HG02571 (cell line): ENCODE measurements at regions not wholly inside any gene's neighbourhood (a gene's known extent, or its start where the extent isn't known, plus 50 kb on each side); places are given as distances from the start of the nearest gene placed in this dataset.

ENCODE experiments used
- ATAC-seq: cut with Tn5 transposase; IDR thresholded peaks from one replicate; pipeline ENCODE4 v1.9.1; 2021; ENCODE audit warnings: mild to moderate bottlenecking, moderate library complexity; ENCODE audit not compliant: unreplicated experiment

GRCh38 chr3:161989012-161989411 lies 492.4 kb downstream of the OTOL1 start:
- ATAC-seq: no peak

GRCh38 chr3:161990036-161990435 lies 493.4 kb downstream of the OTOL1 start:
- ATAC-seq: no peak

DNA sequence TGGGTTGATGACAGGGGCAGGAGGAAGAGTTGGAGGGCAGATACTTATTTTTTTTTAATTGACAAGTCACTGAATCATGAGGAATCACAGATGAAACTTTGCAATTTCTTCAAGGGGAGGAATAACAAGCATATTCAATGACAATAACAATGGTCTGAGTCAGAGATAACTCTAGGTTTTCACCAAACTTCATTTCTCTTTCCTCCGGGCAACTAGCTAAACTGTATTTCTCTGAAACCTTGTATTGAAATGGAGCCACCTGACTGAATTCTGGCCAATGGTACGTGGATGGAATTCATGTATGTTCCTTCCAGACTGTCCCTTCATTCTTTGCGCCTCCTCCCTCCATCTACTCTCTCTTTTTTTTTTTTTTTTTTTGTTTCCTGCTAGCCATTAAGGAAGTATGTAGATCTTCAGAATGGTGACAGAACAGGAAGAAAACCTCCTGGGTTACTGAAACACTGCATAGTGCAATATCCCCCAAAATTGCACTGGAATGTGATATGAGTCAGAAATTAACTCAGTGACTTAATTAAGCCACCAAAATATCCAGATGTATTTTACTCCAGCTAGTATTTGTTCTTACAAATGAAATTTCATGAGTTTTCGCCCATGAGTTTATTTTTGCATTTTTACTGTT lies 495.4 kb downstream of the OTOL1 start:
- no peak for ATAC-seq

DNA sequence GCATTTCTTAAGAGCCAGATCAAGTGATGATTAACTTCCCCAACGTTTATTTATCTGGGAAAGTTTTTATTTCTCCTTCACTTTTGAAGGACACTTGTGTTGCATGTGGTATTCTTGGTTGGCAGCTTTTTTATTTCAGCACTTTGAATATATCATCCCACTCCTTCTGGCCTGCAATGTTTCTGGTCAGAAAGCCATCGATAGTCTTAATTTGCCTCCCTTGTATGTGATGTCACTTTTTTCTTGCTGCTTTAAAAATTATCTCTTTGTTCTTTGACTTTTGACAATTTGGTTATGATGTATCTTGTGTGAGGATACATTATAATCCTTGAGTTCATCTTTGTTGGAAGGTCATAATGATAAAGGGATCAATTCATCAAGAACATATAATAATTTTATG lies 503.2 kb downstream of the OTOL1 start:
- ATAC-seq: no peak

- no peak for ATAC-seq
Observed at GRCh38 chr3:162007722-162008121, 511.1 kb downstream of the OTOL1 start.

GRCh38 chr3:162012633-162013032 lies 516.0 kb downstream of the OTOL1 start:
- no peak for ATAC-seq

DNA sequence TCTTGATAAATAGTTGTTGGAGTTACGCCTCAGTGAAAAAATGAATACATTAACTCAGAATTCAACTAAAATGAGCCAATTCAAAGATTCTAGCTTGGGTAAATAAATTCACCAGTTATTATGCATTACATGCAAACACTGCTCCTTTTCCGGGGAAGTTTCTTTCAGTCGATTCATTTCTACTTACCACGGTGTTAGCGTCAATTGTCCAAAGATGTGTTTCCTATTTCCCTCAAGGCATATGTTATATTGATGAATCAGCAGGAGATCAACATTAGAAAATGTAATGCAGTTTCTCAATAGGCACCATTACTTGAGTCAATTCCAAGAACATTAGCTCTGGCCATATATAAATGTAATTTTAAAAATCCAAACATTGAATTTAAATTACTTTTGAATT lies 517.7 kb downstream of the OTOL1 start:
- no peak for ATAC-seq

GRCh38 chr3:162015856-162016255 lies 519.2 kb downstream of the OTOL1 start:
- no peak for ATAC-seq

GRCh38 chr3:162019817-162020216 lies 523.2 kb downstream of the OTOL1 start:
- no peak for ATAC-seq

- ATAC-seq: no peak
Observed at GRCh38 chr3:162021206-162021605, 524.6 kb downstream of the OTOL1 start.

GRCh38 chr3:162022911-162023310 lies 526.3 kb downstream of the OTOL1 start:
- no peak for ATAC-seq

DNA sequence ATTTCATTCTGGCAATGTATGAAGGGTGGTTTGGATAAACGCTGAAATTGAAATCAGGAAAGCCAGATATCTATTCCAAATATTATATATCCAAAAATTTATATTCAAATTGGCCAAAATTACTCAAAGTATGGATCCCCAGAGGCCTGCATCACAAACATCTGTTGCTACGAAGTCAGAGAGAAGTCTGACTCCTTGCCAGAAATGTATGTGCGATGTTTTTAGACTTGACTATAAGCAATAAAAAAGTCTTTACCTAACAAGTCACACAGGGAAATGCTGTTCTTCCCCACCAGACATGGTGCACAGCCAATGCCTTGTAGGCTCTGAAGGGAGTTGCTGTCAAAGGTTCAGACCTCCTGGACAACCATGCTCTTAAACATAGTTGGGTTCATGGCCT lies 533.1 kb downstream of the OTOL1 start:
- ATAC-seq: no peak

DNA sequence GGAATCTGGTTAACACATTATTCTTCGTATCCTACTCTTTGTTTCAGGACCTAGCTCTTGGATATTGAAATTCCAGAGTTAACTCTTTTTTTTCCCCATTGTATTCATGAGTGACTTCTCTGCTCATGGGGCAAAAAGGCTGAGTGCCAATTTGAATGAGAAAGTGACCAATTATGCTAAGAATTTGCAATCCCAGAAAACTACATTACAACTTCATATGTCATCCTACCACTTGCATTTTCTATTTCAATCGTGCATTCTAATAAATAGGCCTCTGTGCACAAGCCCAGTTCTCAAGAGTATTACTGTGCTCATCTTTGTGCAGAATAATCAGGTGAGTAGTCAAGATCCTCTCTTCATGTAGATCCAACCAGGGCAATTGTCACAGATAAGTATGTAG lies 537.8 kb downstream of the OTOL1 start:
- ATAC-seq: no peak

- ATAC-seq: no peak
Observed at GRCh38 chr3:162041622-162042021, 545.0 kb downstream of the OTOL1 start.

- ATAC-seq: no peak
Observed at GRCh38 chr3:162052636-162053035, 556.0 kb downstream of the OTOL1 start.

DNA sequence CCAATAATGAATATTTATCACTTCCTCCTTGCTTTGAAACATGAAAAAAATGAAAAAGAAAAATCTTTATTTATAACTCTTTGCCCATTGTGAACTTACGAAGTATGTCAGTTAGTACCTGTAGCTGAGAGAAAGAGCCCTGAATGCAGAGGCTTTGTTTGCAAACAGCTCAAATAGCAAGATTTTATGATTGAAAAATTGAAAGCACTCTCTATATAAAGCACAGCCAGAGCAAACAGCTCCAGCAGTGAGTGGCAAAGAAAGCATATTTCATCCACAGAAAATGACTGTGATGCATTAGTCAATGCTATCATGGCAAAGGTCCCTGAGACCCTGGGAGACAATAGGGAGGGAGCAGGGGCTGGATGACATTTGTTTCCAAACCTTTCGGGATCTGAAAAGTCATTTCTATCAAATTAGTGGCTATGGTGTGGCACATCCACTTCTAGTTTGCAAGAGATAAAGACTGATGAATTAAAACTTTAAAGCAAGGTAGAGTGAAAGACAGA lies 576.1 kb downstream of the OTOL1 start:
- ATAC-seq: no peak

DNA sequence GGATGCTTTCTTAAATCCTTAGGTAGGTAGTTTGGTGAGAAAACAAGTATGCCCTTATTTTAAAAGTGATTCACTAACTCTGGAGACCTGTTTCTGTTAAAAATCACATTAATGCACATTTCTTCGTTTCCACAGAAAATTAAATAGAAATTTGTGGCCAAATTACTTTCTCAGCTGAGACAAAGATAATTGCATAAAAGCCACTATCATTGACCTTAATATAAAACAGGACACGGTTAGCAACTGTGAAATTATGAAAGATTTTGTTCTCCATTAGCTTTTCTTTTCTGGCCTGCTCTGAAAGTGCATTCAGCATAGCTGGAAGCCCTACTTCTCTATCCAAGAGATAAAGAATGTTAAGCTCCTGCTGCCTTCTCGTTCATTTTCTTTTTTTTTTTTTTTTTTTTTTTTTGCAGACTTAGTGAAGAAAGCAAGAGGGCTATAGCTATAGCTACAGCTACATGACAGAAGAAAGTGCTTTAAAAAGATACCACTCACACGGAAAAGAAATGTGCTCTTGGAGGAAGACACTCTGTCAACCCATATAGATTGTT lies 576.9 kb downstream of the OTOL1 start:
- ATAC-seq: no peak

- ATAC-seq: no peak
Observed at GRCh38 chr3:162077108-162077507, 580.5 kb downstream of the OTOL1 start.

GRCh38 chr3:162082516-162082915 lies 585.9 kb downstream of the OTOL1 start:
- ATAC-seq: no peak

DNA sequence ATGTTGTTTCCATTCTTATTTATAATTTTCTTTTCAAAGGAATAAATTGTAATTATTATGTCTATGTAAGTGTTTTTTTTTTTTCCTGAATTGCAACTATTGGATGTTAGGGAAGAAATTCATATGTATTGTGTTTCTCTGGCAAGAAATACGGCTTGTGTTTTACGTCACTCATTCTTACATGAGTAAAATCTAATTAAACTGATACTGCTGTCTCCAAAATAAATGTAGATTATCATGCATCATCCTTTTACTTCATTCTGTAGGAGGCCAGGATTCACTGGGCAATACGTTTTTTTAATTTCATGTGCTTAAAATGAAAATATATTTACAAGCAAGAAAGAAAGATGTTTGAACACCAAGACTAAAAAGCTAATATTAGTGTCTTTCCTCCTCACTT lies 590.8 kb downstream of the OTOL1 start:
- no peak for ATAC-seq

GRCh38 chr3:162092751-162093150 lies 596.1 kb downstream of the OTOL1 start:
- no peak for ATAC-seq

GRCh38 chr3:162094301-162094700 lies 597.7 kb downstream of the OTOL1 start:
- no peak for ATAC-seq

DNA sequence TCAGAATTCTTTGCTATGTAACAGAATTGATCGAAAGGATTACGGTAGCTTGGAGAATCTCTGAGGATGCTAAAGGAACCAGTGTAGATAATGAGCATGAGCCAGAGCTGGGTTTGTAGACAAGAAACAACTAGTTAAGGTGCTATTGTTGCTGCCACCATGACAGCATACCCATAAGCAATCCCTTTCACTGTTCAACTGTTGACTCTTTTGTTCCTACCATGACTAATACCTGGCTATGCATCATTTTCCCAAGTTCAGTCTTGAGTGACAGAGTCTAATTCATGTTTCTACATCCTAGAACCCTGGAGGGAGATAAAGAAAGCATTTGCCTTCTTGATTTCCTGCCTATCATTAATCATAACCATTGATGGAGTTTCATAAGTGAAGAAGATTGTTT lies 600.3 kb downstream of the OTOL1 start:
- no peak for ATAC-seq
